GM23338 (cell line): ENCODE measurements at regions not wholly inside any gene's neighbourhood (a gene's known extent, or its start where the extent isn't known, plus 50 kb on each side); places are given as distances from the start of the nearest gene placed in this dataset.

Experiments
- CREB1 ChIP-seq: fragments of 250-450 bp; sonication (Bioruptor Pico); IDR thresholded peaks from 2 replicates; pipeline ENCODE4 v1.5.0; 2020; ENCODE audit warnings: low read depth, mild to moderate bottlenecking, moderate library complexity
- ETS1 ChIP-seq: IDR thresholded peaks from 2 replicates; pipeline ENCODE4 v1.6.1; 2016; ENCODE audit warnings: antibody characterized with exemption
- EZH2phosphoT487 ChIP-seq: fragments of 200-600 bp; sonication (generic); IDR thresholded peaks from one replicate; pipeline ENCODE4 v1.8.1; 2018; ENCODE audit warnings: antibody characterized with exemption; ENCODE audit not compliant: unreplicated experiment
- JUNB ChIP-seq: IDR thresholded peaks from one replicate; pipeline ENCODE4 v1.6.1; 2016; ENCODE audit warnings: antibody characterized with exemption; ENCODE audit not compliant: unreplicated experiment
- NANOG ChIP-seq: IDR thresholded peaks from 2 replicates; pipeline ENCODE4 v1.6.1; 2016; ENCODE audit warnings: antibody characterized with exemption, borderline replicate concordance
- POLR2AphosphoS5 ChIP-seq: IDR thresholded peaks from 2 replicates; pipeline ENCODE4 v1.6.1; 2016; ENCODE audit warnings: antibody characterized with exemption, low read depth
- STAT1 ChIP-seq: IDR thresholded peaks from one replicate; pipeline ENCODE4 v1.6.1; 2016; ENCODE audit warnings: antibody characterized with exemption; ENCODE audit not compliant: unreplicated experiment
- ZNF462 ChIP-seq: fragments of 250-450 bp; sonication (Bioruptor Pico); IDR thresholded peaks from 2 replicates; pipeline ENCODE4 v1.5.0; 2020; ENCODE audit warnings: mild to moderate bottlenecking, moderate library complexity

- TF ChIP-seq ZNF462 (CRISPR knock-in tag), result no peak
- TF ChIP-seq STAT1, result no peak
- no peak for TF ChIP-seq EZH2phosphoT487
- TF ChIP-seq ETS1, result no peak
- TF ChIP-seq POLR2AphosphoS5, result no peak
- TF ChIP-seq CREB1 (CRISPR knock-in tag), result no peak
- no peak for TF ChIP-seq JUNB
- TF ChIP-seq NANOG, result no peak
These were observed 189.4 kb downstream of the UBE3A start (continued) for GRCh38 chr15:25249236-25250010.
